ENCODE measurements at regions not wholly inside any gene's neighbourhood (a gene's known extent, or its start where the extent isn't known, plus 50 kb on each side); places are given as distances from the start of the nearest gene placed in this dataset.

DNA sequence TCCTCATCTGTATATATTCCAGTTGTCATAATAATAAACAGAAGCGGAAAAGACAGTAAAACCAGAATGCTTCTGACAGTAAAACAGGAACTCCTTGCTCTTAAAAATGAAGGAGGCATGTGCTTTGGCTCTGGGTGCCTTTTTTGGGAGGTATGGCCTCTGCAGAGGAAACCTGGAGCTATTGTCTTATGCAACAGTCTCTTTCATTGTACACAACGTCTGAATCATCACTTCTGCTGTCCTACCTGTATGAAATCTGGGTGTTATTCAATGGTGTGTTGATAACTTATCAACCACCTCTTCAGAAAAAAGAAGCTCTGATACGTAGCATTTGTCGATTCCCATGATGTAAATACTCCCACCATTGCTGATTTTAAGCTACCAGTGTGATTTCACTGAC is 64.8 kb downstream of the CDCA7 start:
- TF ChIP-seq, protein P1, sequence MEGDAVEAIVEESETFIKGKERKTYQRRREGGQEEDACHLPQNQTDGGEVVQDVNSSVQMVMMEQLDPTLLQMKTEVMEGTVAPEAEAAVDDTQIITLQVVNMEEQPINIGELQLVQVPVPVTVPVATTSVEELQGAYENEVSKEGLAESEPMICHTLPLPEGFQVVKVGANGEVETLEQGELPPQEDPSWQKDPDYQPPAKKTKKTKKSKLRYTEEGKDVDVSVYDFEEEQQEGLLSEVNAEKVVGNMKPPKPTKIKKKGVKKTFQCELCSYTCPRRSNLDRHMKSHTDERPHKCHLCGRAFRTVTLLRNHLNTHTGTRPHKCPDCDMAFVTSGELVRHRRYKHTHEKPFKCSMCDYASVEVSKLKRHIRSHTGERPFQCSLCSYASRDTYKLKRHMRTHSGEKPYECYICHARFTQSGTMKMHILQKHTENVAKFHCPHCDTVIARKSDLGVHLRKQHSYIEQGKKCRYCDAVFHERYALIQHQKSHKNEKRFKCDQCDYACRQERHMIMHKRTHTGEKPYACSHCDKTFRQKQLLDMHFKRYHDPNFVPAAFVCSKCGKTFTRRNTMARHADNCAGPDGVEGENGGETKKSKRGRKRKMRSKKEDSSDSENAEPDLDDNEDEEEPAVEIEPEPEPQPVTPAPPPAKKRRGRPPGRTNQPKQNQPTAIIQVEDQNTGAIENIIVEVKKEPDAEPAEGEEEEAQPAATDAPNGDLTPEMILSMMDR (IDR thresholded peaks at IDR 0.05; ENCODE audit: low read depth, low read length) = no peak
- TF ChIP-seq, protein P2, sequence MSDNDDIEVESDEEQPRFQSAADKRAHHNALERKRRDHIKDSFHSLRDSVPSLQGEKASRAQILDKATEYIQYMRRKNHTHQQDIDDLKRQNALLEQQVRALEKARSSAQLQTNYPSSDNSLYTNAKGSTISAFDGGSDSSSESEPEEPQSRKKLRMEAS (IDR thresholded peaks at IDR 0.05; ENCODE audit: low read depth, low read length) = no peak; the same call in 1 of the 2 replicates
- TF ChIP-seq MYC (IDR thresholded peaks at IDR 0.05; ENCODE audit: low read depth, low read length) (no peak), POLR2A (IDR thresholded peaks at IDR 0.05; ENCODE audit: extremely low read depth, insufficient read length) (no peak)
- peak; percentile 24 for DNase-seq (ENCODE audit: low read depth)
- no peak overlapping the region for H3K4me3 ChIP-seq (ENCODE audit: low read depth, low read length)

DNA sequence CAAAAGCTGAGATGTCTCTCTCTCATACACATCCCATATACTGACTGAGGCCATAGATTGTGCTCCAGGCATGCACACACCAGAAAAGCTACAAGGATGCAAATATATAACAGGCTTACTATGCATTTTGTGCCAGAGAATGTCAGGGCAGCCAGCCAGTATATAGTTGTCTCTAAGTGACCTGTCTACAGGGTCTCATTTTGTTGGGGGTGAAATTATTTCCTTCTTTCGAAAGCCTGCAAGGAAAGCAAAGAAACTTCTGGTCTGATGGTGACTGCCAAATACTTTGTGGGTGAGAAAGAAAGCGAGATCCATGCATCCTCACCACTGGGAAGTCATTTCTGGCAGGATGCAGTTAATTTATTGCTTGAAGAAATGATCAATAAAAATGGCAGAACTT is 70.2 kb downstream of the CDCA7 start:
- TF ChIP-seq POLR2A (IDR thresholded peaks at IDR 0.05; ENCODE audit: extremely low read depth, insufficient read length) = no peak
- TF ChIP-seq, protein P2 (IDR thresholded peaks at IDR 0.05; ENCODE audit: low read depth, low read length) = no peak
- TF ChIP-seq MYC (IDR thresholded peaks at IDR 0.05; ENCODE audit: low read depth, low read length) = no peak
- TF ChIP-seq, protein P1 (IDR thresholded peaks at IDR 0.05; ENCODE audit: low read depth, low read length) = no peak
- no peak overlapping the region for H3K4me3 ChIP-seq (ENCODE audit: low read depth, low read length)
- DNase-seq (ENCODE audit: low read depth) = no peak

DNA sequence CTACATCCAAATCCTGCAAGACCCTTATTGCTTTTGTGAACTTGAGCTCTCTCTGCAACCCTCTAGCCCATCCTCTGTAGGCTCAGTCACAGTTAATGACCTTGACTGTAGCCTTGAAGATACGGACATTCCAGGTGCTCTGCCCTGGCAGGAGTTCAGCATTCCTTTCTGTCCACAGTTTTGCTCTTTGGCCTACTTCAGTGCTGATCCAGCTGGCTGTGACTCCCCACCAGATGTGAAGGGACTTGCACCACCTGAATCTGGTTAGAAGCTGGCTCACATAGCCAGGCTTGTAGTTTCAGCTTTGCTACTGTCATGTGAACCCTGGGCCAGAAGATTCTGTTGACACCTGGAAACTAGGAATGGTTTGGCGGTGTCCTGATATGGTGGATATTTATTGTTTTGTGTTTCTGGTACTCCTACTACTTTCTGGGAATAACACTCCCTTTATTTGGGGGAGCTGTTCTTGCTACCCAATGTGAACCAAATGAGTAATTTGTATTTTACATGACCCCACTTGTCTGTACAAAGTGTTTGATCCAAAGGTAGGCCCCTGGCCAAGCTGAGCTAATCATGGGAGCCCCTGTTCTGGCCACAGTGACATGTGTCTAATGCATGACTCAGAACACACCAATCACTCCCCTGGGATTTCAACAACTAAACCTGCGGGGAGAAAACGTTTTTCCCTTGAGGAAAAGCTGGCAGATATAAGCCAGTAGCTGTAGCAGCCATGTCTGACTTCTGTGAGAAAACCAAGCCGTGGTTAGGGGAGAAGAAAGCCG is 73.4 kb downstream of the CDCA7 start:
- TF ChIP-seq MYC (IDR thresholded peaks at IDR 0.05; ENCODE audit: low read depth, low read length) = no peak
- TF ChIP-seq, protein P2 (IDR thresholded peaks at IDR 0.05; ENCODE audit: low read depth, low read length) = no peak
- TF ChIP-seq, protein P1 (IDR thresholded peaks at IDR 0.05; ENCODE audit: low read depth, low read length) = no peak
- TF ChIP-seq POLR2A (IDR thresholded peaks at IDR 0.05; ENCODE audit: extremely low read depth, insufficient read length) = no peak
- no peak overlapping the region for H3K4me3 ChIP-seq (ENCODE audit: low read depth, low read length)
- peak; percentile 30 for DNase-seq (ENCODE audit: low read depth)

DNA sequence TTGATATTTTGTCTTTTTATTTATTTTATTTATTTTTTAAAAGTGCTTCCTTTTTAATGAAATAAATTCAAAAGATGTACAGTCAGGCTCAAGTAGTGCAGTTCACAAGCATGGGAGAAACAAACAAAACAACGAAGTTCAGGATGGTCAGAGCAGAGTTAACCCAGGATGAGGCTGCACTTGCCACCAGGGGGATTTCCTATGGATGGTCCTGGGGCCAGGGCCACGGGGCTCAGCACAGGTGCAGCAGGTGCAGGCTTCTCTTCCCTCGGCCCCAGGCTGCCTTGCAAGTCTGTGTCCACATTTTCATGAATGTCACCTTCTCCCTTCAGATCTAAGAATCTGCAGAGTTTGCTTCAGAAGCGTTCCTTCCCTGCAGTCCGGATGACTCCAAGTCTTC is 76.5 kb downstream of the CDCA7 start:
- no peak overlapping the region for H3K4me3 ChIP-seq (ENCODE audit: low read depth, low read length)
- TF ChIP-seq, protein P1 (IDR thresholded peaks at IDR 0.05; ENCODE audit: low read depth, low read length) = no peak
- TF ChIP-seq, protein P2 (IDR thresholded peaks at IDR 0.05; ENCODE audit: low read depth, low read length) = no peak
- no peak for TF ChIP-seq POLR2A (IDR thresholded peaks at IDR 0.05; ENCODE audit: extremely low read depth, insufficient read length)
- TF ChIP-seq MYC (IDR thresholded peaks at IDR 0.05; ENCODE audit: low read depth, low read length) = no peak
- no peak for DNase-seq (ENCODE audit: low read depth)

DNA sequence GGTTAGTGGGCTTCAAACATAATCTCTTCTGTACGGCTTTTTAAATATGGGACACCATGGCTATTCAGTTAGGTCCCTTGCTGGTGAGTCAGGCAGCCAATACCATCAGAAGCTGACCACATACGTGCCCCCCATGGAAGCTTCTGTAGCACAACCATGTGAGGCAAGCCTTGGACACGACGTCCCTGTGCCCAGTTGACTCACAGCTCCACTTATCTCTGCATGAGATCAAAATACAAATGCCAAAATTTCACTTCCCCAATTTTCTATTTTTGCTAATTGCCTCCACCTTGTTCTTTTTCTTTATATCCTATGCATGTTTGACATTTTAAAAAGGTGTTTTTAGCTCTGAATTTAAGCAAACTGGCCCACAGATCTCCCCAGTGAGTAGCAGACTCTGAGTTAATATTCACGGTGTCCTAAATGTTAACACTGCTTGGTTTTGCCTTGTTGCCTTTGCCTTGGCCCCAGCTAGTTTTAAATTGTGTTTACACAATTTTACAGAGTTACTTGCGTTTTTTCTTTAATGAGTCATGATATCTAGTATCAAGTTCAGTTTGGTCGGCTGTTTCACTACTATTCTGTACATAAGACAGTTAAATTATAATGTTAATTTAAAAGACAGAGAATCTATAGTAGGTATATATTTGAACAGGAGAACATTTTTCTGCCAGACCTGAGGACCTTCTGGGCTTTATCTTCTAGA is 77.5 kb downstream of the CDCA7 start:
- no peak overlapping the region for H3K4me3 ChIP-seq (ENCODE audit: low read depth, low read length)
- TF ChIP-seq MYC (IDR thresholded peaks at IDR 0.05; ENCODE audit: low read depth, low read length) (no peak), POLR2A (IDR thresholded peaks at IDR 0.05; ENCODE audit: extremely low read depth, insufficient read length) (no peak)
- TF ChIP-seq, protein P1 (IDR thresholded peaks at IDR 0.05; ENCODE audit: low read depth, low read length) = no peak
- TF ChIP-seq, protein P2 (IDR thresholded peaks at IDR 0.05; ENCODE audit: low read depth, low read length) = peak; percentile 53; the same call in 1 of the 2 replicates
- peak; percentile 91 for DNase-seq (ENCODE audit: low read depth)

Measured in NB4 (cell line).